GM21526 (cell line): ENCODE measurements at regions not wholly inside any gene's neighbourhood (a gene's known extent, or its start where the extent isn't known, plus 50 kb on each side); places are given as distances from the start of the nearest gene placed in this dataset.

Source experiments
- ATAC-seq: cut with Tn5 transposase; IDR thresholded peaks from one replicate; pipeline ENCODE4 v1.9.1; 2021; ENCODE audit warnings: moderate library complexity; ENCODE audit not compliant: unreplicated experiment, low FRiP score

DNA sequence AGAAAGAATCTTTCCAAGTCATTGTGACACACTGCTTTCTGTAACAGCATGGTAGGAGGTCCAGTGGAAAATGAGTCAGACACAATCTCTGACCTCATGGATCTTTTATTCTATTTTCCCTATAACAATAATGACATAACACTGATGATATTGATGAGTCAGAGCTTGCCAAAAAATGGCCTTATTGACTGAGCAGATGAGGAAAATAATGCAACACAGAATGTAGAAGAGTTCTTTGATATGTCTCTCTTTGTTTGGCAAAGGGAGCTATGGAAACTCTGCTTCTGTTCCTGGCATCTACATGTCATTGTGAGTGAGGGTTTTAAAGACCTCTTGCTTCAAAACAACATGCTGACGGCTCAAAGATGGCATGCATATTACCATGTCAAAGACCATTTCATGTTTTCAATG, 443.1 kb upstream of the ZNF608 start:
- no peak for ATAC-seq

DNA sequence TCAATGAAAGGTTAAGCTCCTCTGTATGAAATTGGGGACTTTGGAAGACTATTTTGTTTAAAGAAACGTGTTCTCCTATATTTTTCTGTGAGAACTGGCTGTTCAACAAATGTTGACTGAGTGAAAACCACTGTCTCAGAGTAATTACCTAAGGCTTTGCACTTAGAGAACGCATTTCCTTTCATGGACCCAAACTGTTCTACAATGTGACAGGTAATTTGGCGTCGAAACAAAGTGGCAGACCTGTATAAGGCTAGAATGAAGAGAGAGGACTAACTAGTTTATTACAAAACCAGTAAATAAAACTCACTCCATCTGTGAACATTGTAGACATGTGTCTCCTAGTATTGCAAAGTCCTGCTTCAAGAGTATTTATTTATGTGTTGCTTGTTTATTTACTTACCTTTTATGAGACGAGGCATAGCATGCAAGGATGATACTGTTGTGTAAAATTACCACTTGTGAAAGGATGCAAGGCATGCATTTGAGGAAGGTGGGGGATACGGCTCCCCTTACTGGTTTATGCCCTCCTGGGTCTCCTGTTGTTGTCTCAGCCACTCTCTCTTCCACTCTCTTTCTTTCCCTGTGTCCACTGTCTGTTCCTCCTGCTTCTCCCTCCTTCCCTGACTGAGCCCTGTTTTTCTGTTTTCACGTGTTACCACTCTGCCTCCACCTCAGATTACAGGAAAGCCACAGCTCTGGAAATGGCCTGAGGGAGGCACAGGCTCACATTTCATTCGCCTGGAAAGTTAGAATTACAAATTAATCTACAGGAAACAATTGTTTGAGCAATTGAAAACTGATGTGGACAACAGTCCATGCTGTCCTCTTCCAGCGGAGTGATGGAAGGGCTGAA, 444.0 kb upstream of the ZNF608 start:
- ATAC-seq: no peak

DNA sequence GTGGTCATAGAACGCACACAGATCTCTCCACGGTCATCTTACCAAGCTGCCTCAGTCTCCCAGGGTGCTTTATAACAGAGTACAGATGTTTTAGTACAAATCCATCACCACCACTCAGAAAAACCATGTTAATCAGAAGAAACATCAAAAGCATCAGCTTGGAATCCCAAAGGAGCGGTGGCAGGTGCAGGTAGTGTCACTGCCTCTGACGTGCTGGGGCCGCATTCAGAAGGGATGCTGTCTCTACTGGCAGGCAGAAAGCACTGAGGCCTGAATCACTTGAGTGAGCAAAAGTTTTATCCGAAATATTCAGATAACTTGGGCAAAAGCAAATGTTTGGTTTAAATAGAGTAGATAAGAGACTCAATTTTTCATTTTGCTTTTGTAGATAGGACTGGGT, 448.4 kb upstream of the ZNF608 start:
- ATAC-seq: no peak

DNA sequence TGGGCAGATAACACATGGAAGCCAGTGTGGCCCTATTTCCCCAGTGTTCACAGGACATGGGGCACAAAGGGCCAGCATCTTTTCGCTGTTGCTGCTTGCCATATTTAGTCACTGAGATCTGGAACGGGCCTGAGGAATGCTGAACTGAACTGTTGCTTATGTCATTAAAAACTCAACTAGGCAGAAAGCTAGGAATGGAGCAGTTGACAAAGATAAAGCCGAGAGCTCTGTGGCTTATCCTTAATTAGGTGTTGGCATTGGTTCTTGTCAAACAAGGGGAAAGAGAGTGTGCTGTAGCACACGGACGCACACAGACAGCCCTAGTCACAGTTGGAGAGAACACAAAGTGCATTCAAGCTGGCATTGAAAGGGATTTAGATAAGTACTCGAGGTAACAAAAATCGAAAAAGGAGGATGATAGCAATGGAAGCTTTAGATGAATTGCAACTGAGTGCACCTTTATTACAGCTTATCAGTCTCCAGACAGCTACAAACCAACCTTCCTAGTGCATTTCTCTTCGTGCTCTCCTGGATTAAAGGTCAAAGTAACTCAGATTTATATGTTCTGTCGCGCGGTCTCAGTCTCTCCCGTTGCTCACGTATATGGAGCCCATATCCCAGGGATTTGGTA, 450.2 kb upstream of the ZNF608 start:
- ATAC-seq: no peak

DNA sequence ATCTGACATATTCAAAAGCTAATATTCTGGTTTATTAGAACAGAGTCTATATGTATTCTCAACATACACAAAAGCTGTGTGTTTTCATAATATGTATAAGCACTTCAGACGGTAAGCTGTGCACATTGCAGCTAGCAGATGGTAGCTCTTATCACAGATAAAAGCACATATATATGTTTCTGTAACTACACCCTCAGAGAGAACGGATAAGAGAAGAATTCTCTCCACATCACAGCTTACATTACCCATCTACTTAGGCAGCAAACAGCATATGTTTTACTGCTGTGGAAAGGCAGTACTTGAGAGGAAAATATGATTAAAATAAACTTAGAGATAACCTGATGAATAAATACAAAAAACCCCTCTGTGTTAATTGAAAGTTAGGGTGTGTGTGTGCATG, 450.9 kb upstream of the ZNF608 start:
- ATAC-seq: no peak

DNA sequence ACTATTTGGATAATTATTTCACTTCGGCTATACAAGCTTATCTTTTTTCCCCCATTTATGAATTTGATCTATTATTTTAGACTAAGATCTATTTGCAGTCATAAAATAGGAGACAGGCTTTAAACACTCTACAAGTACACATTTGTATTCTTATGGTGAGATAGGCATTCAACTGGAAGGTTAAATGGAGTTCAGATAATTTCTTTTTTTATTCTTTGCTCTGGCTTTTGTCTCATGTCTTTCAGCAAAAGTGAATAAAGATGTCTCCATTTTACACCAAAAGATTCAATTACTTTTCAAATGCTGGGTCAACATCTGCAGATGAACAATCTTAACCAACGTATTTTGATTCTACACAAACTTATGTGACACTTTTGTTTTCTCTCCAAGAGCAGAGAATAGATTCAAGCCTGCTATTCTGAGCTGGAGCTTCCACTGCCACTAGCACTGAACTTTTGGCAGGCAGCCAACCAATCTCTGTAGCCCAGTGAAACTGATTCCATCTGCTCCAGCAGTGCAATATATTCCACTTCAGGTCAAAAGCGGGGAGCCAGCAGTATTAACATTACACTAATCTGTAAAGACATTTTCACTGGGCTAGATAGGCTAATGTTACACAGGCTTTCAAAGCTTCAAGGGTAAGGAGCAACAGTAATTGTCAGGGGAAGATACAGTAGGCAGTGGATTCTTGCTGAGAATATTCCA, 452.0 kb upstream of the ZNF608 start:
- no peak for ATAC-seq

DNA sequence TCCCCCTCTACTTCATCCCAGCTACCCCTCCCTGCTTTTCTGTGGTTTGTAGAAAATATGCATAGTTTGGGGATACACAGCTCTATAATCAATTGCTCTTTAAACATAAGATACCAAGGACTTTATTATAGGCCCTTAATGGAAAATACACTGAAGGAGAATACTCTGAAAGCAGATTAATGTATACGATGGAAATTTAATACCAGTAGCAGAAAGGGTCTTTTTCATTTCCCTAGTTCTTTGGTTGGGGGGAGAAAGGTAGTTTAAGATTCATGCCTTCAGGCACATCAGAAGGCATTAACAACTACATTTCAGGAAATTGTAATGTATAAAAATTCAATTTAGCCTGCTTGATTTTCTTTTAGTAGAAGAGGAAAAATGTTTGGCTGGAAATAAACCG, 452.9 kb upstream of the ZNF608 start:
- no peak for ATAC-seq

DNA sequence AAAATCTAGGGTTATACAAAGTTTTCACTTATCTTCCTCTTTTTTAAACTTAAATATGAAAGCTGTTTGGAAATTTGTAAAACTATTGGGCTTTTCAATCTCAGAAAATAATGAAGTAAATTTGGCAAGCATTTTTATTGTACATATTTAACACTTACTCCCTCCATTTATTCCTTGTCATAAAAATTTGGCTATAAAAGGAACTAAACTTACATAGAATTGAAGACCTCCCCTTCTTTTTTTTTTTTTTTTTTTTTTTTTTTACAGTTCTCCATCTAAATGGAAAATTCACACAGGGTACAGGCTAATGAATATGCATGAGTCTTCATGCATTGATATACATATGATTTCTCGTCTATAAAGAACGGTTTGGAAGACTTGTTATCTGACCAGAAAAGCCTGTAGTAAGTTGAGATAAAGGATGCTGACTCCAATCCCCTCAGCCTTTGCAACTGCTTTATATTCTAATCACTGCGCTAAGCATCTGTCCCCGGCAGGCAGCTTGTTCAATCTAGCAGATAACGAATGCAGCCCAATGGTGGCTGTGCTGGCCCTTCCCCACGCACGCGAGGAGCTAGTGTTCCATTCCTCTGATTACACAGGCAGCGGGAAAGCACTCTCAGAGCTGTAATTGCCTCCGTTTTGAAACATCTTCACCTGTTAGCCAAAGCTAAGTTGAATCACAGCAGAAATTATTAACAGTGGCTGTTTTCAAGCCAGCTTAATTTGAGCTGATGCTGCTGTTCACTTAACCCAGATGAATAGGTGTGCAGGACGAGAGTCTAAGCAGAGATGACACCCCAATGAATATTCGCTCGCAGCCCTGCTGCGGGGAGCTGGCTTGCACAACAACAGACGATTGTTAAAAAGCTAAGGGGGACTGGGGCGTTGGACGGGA, 453.8 kb upstream of the ZNF608 start:
- ATAC-seq: no peak

DNA sequence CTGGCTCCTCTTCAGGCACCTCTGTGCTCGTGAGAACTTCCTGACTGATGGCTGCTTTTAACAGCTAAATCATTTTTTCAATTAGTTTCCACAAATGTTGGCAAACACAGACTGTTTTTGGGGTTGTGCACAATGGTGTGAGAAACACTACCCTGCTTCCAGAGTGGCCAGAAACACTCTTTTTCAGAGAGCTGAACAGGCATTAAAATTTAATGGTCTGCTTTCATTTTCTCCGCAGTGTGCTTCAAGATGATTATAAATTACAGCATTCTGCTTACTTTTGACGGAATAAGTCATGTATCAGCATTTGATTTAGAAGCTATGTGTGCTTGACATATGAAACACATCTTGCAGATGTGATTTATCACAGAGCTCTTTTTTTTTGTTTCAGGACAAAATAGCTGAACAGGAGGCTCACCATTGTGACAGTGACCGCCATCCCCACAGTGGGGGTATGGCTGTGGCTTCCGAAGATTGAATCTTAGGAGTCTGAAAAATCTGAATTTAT, 454.5 kb upstream of the ZNF608 start:
- ATAC-seq: no peak

DNA sequence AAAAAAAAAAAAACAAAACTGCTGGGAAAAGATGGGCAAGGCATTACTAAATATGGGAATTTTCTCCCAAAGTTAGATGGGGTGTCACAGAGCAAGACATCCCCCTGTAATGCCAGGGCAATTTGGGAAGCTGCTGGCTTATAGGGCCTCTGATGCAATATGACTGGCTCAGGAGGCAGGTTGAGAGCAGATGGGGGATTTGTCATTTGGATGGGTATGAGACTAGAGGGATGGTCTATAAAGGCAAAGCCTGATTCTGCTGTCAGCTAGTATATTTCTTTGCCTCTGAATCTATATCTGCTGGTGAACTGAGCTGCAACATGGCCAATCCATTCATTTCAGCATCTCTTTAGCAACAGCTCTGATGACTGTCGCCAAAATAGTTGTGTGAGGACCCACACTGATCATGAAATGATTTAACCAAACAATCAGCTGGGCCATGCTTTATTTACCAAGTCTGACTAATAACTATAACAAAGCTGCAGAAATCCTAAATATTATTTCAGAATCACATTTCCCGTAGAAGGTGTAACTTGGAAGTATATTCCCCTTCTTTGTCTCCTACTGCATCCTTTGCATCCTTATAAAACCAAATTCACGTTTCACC, 455.1 kb upstream of the ZNF608 start:
- ATAC-seq: no peak

DNA sequence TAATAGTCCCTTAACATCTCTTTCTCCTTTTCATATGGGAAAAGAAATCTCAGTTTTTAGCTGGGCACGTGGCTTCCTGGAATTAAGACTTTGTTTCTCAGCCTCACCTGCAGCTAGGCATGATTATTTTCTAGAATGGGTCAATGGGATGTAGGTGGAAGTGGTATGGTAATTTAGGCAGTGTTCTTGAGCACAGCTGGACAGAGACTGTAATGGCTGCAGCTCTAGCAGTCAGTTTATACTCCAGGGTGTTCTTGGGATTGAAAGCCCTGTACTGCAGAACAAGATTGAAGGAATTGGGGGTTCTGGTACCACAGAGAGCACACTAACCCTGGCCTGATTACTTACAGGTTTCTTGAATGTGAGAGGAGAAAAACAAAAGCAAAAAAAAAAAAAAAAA, 455.9 kb upstream of the ZNF608 start:
- no peak for ATAC-seq

DNA sequence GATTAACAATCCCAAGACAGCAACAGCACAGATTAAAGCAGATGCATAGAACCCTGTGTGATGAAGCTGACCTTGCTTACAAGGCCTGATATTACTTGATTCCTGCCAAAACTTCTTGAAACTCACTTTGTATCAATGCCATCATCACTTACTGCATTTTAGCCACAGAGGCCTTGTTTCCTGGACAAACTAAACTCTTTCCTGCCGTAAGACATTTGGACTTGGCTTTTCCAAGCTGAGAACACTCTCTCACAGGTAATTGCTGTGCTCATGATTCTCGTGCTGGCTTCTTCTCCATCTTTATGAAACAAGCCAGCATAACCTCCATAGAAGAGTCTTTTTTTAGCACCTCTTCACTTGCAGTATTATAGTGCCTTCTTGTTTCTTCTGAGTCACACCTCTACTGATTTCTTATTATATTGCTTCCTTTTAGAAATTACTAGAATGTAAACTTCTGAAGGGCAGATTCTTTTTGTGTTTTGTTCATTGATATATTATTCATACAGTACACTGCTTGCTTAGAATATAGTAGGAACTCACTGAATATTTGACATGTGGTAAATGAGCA, 456.5 kb upstream of the ZNF608 start:
- ATAC-seq: no peak

DNA sequence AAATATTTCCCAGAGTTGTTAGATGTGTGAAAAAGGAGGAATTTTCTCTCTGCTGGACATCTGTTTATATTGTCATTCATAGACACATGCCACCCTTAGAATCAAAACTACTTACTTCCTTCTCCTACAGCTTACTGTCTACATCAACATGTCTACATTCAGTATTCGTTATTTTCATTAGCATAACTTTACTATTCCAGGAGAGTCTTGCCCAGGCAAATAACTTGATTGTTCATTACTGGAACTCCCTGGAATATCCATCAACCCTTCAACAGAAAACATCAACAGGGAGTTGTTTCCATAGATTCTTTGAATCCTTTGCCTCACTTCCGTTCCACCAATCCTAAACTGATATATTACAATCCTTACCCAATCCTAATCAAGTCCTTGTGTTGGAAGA, 457.5 kb upstream of the ZNF608 start:
- no peak for ATAC-seq

DNA sequence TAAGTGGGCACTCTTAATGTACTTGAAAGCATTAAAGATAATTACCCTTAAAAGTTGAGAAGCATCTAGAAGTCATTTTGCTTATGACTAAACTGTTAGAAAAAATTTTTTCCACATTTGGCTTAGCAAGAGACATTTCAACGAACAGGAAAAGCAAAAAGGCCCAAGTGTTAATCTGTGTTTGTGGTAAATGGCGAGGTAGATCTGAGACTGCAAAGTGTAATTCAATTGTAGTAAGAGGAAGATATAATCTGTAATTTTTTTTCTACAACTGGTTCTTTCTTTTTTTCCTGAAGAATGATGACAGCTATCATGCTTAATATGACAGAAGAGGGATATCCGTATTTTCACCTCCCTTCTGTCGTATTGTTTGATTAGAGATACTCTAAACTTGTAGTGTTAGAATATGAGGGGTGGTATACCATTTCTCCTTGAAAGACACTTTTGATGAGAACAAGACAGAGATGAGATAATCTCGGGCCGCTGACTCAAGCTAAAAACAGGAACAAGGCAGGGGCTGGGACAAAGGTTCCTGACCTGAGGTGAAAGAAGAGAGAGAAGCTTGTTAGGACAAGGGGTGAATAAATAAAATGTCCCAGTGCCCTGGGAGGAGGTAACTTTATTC, 459.3 kb upstream of the ZNF608 start:
- no peak for ATAC-seq

DNA sequence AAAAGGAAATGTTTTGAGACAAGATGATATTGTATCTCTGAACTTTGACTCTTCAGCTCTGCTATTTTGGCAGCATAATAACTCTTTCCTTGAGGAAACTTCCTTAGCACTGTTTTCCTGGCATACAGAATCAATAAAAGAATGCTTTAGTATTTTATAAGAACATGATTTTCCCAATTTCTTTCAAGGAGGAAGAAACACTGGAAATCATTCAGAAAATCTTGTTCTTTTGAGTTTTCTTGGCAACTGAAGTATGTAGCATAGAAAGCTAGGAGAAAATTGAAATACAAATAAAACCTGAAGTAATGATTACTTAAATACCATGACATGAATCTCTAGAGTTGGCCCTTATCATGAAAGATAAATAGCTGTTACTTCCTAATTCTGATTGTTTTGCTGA, 461.4 kb upstream of the ZNF608 start:
- no peak for ATAC-seq

DNA sequence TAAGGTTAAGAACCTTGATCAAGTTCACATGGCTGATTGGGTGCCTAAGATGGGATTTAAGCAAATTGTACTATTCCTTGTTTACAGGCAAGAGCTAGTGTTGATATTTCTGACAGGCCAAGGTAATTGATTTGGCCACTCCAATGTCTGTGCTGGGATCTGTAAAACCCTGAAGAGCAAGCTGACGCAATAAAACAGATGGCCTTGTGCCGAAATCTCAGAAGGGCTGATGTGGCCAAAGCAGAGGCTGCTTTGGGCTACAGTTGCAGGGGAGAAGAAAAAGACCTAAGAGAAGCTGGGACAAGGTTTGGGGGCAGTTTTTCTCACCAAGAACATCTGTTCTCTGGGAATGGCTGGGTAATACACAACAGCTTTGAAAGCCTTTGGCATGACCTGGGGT, 463.2 kb upstream of the ZNF608 start:
- no peak for ATAC-seq

DNA sequence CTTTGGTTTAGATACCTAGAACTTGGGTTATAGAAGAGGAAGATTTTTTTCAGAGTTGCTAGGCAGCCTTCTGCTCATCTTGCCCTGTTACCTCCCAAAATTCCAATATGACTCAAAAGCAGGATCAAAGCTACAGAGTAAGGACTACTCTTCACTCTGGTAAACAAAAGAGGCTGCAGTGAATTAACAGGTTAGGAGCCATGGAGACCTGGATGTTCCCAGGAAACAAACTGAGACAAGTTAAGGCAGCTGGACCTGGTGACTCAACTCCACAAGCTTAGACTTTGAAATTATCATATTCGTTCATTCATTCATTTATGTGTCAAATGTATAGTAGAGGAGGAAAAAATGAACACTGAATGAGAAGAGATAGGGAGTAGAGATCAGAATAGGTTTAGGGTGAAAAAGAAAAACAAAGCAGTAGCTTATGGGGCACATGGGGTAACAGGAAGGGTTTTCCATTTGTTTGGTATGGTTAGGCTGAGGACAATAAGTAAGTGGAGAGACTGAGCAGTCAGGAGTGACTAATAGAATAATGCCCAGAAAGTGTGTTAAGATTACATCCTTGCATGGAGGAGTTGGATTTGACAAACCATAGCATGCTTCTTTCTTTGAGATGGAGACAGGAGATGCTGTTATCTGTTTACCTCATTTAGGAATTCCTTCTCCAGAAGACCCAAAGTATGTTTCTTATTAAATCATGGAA, 464.0 kb upstream of the ZNF608 start:
- no peak for ATAC-seq

DNA sequence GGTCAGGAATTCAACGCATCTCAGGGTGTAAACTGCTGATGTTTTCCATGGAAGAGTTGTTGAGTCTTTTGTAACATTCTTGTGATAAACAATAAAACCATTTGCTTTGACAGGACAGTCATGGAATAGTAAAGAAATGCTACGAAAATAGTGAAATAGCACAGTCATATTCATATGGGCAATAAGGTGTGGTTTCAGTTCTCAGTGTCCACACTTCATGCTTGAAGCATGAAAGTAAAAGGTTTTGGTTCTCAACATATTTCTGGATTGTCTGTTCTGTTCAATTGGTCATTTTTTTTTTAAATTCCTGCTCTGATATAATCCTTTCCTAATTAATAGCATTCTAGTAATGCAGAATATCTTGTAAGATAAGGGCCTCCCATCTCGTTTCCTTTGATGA, 467.6 kb upstream of the ZNF608 start:
- peak; percentile 98 for ATAC-seq

DNA sequence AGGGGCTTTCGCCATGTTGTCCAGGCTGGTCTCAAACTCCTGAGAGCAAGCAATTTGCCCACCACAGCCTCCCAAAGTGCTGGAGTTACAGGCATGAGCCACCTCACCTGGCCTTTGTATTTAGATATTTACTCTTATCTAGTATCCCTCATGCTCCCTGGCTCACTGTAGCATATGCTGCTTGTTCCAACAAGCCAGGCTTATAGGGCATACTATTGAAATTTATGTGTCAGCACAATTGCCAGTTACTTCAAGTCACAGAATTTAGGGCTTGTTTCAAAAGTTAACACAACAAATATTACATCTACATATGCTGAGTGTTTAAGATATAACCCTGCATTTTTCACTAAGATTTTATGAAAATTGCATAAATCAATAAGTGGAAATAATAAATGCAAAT, 469.2 kb upstream of the ZNF608 start:
- no peak for ATAC-seq
